PC-3 (cell line): ENCODE measurements at regions not wholly inside any gene's neighbourhood (a gene's known extent, or its start where the extent isn't known, plus 50 kb on each side); places are given as distances from the start of the nearest gene placed in this dataset.

ENCODE experiments used
- ATAC-seq: fragments of 200-7000 bp; cut with Tn5 transposase; 2 replicates; pipeline ENCODE4 v1.9.1; 2020; ENCODE audit warnings: mild to moderate bottlenecking, moderate library complexity
- BruUV-seq: library from RNA; stranded (reverse); fragments of 400-500 nt; replicated peaks from 2 replicates; lab custom pipeline; 2021; lab: Mats Ljungman, UMichigan
- CTCF ChIA-PET: fragments of 300-600 bp; sonication (Branson Sonifier 250); formaldehyde crosslinking; loops from one replicate; lab custom pipeline; 2022; ENCODE audit warnings: antibody characterized with exemption; lab: Charles Lee
- POLR2A ChIA-PET: fragments of 300-600 bp; sonication (Branson Sonifier 250); formaldehyde crosslinking; loops from one replicate; lab custom pipeline; 2022; ENCODE audit warnings: antibody characterized with exemption; ENCODE audit not compliant: unreplicated experiment; lab: Charles Lee
- DNase-seq: peaks from one replicate; pipeline ENCODE4 v3.0.0-alpha.2; 2015
- H2AFZ ChIP-seq: fragments of 300-600 bp; sonication (generic); 2 replicates; pipeline ENCODE4 v1.6.0; 2016; ENCODE audit warnings: antibody characterized with exemption, low read length
- H3F3A ChIP-seq: fragments of 300-600 bp; sonication (generic); one replicate; pipeline ENCODE4 v1.6.0; 2017; ENCODE audit warnings: antibody characterized with exemption, low read length, control low read depth, mild to moderate bottlenecking; ENCODE audit not compliant: unreplicated experiment
- H3K27ac ChIP-seq: fragments of 300-600 bp; sonication (generic); 2 replicates; pipeline ENCODE4 v1.5.1; 2016; ENCODE audit warnings: mild to moderate bottlenecking, low read length
- H3K27me3 ChIP-seq: fragments of 300-600 bp; sonication (generic); 2 replicates; pipeline ENCODE4 v1.6.1; 2016; ENCODE audit warnings: low read length, mixed read lengths
- H3K36me3 ChIP-seq: fragments of 300-600 bp; sonication (generic); 2 replicates; pipeline ENCODE4 v1.6.1; 2016; ENCODE audit warnings: low read depth, mixed run types, low read length, mixed read lengths
- H3K4me1 ChIP-seq: fragments of 300-600 bp; sonication (generic); 2 replicates; pipeline ENCODE4 v1.5.1; 2016; ENCODE audit warnings: low read length; ENCODE audit not compliant: insufficient read depth
- H3K4me2 ChIP-seq: fragments of 300-600 bp; sonication (generic); 2 replicates; pipeline ENCODE4 v1.6.0; 2016; ENCODE audit warnings: low read length
- H3K4me3 ChIP-seq: fragments of 300-600 bp; sonication (generic); 2 replicates; pipeline ENCODE4 v1.5.1; 2016; ENCODE audit warnings: mild to moderate bottlenecking, low read length, mixed read lengths
- H3K79me2 ChIP-seq: fragments of 300-600 bp; sonication (generic); 2 replicates; pipeline ENCODE4 v1.6.1; 2017; ENCODE audit warnings: low read length, mixed read lengths
- H3K9ac ChIP-seq: fragments of 300-600 bp; sonication (generic); 2 replicates; pipeline ENCODE4 v1.6.0; 2016; ENCODE audit warnings: mild to moderate bottlenecking, low read length
- H3K9me2 ChIP-seq: fragments of 300-600 bp; sonication (generic); replicated peaks from 2 replicates; pipeline ENCODE4 v1.6.1; 2016; ENCODE audit warnings: mixed run types, low read length, mixed read lengths
- H3K9me3 ChIP-seq: fragments of 300-600 bp; sonication (generic); 2 replicates; pipeline ENCODE4 v1.6.1; 2016; ENCODE audit warnings: low read length, mixed read lengths
- H4K20me1 ChIP-seq: fragments of 300-600 bp; sonication (generic); 2 replicates; pipeline ENCODE4 v1.6.1; 2016; ENCODE audit warnings: low read length, mixed read lengths
- EZH2 ChIP-seq: fragments of 300-600 bp; sonication (generic); IDR thresholded peaks from one replicate; pipeline ENCODE4 v1.6.1; 2017; ENCODE audit warnings: antibody characterized with exemption, mild to moderate bottlenecking, low read length; ENCODE audit not compliant: unreplicated experiment
- EZH2phosphoT487 ChIP-seq: fragments of 300-600 bp; sonication (generic); IDR thresholded peaks from 2 replicates; pipeline ENCODE4 v1.6.1; 2018; ENCODE audit warnings: mild to moderate bottlenecking, antibody characterized with exemption, low read length, borderline replicate concordance
- intact Hi-C: fragments of 100-400 bp; cut with micrococcal nuclease; formaldehyde crosslinking; loops from 2 replicates; pipeline ENCODE4 v1.9.0; 2023
- TF ChIP-seq, protein P1 (sequence below): fragments of 300-600 bp; sonication (generic); conservative IDR thresholded peaks from 2 replicates; pipeline ENCODE4 v1.5.1; 2017; ENCODE audit warnings: antibody characterized with exemption, low read depth, mild to moderate bottlenecking, low read length

DNA sequence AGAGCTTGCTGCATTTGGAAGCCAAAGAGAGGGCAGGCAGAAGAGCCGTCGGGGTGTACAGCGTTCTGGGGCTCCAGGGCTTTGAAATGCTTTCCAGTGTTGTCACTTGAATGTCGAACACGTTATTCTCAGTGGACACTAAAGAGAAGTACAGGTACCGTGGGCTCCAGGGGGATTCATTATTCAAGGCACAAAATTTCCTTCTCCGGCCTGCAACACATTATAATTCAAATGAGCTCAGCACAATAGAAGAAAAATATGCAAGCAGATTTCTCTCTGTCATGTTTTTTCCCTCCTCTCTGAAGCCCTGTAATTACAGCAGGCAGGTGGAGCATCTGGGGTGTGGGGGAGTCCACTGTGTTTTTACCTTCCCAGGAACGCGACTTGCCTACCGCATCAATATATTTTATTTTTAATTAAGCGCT lies 293.1 kb downstream of the ZSWIM6 start:
- POLR2A ChIA-PET, result no interaction called here
- TF ChIP-seq EZH2, result no peak
- TF ChIP-seq, protein P1, sequence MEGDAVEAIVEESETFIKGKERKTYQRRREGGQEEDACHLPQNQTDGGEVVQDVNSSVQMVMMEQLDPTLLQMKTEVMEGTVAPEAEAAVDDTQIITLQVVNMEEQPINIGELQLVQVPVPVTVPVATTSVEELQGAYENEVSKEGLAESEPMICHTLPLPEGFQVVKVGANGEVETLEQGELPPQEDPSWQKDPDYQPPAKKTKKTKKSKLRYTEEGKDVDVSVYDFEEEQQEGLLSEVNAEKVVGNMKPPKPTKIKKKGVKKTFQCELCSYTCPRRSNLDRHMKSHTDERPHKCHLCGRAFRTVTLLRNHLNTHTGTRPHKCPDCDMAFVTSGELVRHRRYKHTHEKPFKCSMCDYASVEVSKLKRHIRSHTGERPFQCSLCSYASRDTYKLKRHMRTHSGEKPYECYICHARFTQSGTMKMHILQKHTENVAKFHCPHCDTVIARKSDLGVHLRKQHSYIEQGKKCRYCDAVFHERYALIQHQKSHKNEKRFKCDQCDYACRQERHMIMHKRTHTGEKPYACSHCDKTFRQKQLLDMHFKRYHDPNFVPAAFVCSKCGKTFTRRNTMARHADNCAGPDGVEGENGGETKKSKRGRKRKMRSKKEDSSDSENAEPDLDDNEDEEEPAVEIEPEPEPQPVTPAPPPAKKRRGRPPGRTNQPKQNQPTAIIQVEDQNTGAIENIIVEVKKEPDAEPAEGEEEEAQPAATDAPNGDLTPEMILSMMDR, result no peak
- TF ChIP-seq EZH2phosphoT487, result no peak
- ATAC-seq (no peak), DNase-seq (no peak)
- Histone ChIP-seq H4K20me1 (no peaks in the 10 kb centered on the region), H3K9ac (no peak overlapping the region), H3K79me2 (no peaks in the 10 kb centered on the region), H3K27ac (no peak overlapping the region), H3K9me3 (no peaks in the 10 kb centered on the region), H3K9me2 (no peaks in the 10 kb centered on the region), H3K36me3 (no peaks in the 10 kb centered on the region), H3F3A (no peaks in the 10 kb centered on the region), H3K4me3 (no peak overlapping the region), H2AFZ (no peak overlapping the region), H3K4me1 (no peaks in the 10 kb centered on the region), H3K4me2 (no peak overlapping the region), H3K27me3 (no peaks in the 10 kb centered on the region)
- intact Hi-C loops, result no loop called here
- BruUV-seq, result no TSS peak
- CTCF ChIA-PET, result no interaction called here

DNA sequence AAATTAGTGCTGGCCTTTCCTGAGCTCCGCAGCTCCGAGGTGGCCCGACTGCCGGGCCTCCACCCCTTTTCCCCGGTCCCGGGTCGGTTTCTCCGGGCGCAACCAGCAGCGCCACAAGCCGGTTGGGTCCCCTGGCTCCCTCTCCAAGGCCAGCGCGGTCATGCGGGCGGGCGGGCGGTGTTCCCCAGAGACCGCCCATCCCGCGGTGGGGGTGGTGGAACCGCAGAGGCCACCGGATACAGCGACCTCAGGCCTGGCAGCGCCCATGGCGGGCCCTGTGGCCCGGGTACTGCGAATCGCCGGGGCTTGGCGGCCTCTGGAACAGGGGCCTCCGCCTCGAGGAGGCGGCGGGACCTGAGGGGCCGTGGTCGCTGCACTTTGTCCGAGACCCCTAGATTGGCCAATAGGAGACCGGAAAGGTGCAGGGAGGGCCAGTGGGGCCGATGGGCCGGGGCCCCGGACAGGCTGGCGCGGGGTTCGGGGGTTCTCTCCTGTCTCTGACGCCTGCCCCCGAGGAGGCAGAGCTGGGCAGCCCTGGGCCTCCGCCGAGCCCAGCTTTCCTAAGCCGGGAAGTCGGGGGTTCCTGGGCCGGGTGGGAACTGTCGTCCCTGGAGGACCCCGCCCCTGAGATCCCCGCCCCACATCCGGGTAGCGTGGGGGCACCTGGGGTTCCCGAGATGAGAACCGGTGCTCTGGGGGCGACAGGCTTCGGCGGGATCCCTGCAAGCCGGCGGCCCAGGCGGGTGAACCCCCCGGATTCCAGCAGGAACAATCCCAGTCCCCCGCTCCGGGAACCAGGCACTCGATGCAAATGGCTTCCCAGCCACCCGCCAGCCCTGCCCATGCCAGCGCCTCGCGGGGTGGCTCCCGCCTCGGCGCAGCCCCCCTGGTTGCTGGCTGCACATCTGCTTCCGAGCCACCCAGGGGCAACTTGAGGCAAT lies 293.9 kb downstream of the ZSWIM6 start:
- intact Hi-C loops, result no loop called here
- no peak overlapping the region for H3K9ac ChIP-seq
- no peak overlapping the region for H3K27ac ChIP-seq
- no peaks in the 10 kb centered on the region for H3K9me2 ChIP-seq
- no peaks in the 10 kb centered on the region for H3F3A ChIP-seq
- no peaks in the 10 kb centered on the region for H3K9me3 ChIP-seq
- no TSS peak for BruUV-seq
- ChIA-PET CTCF (no interaction called here), POLR2A (no interaction called here)
- no peak overlapping the region for H3K4me3 ChIP-seq
- no peaks in the 10 kb centered on the region for H3K36me3 ChIP-seq
- H3K4me1 ChIP-seq, result no peaks in the 10 kb centered on the region
- no peaks in the 10 kb centered on the region for H3K27me3 ChIP-seq
- H3K4me2 ChIP-seq, result no peak overlapping the region
- ATAC-seq, result no peak
- no peaks in the 10 kb centered on the region for H4K20me1 ChIP-seq
- H2AFZ ChIP-seq, result no peak overlapping the region
- no peaks in the 10 kb centered on the region for H3K79me2 ChIP-seq
- TF ChIP-seq EZH2phosphoT487 (no peak), EZH2 (no peak)
- TF ChIP-seq, protein P1, result no peak
- no peak for DNase-seq
